Small intestine (tissue), 7 donors: ENCODE measurements at regions not wholly inside any gene's neighbourhood (a gene's known extent, or its start where the extent isn't known, plus 50 kb on each side); places are given as distances from the start of the nearest gene placed in this dataset.
A peak's percentile ranks its signal among the peaks of the same experiment; 100 is the strongest.

Source experiments
- DNase-seq, 2 donors: peaks; one replicate each; pipeline versions ENCODE4 v3.0.0 to v3.0.0-alpha.2; 2013
- FAIRE-seq: peaks from 2 replicates; lab custom pipeline; 2012; peaks lifted over from hg19 to GRCh38; lab: Jason Lieb, UNC
- H3K27ac ChIP-seq, 3 donors: one replicate each; pipeline ENCODE4 v1.5.1; 2013; ENCODE audit warnings: low read length in 2 of 3, mild to moderate bottlenecking in 2 of 3, control low read depth in 1 of 3, inconsistent platforms in 1 of 3, low read depth in 1 of 3, moderate library complexity in 1 of 3
- H3K27me3 ChIP-seq, 3 donors: one replicate each; pipeline ENCODE4 v1.6.1; 2013; ENCODE audit warnings: low read length in 3 of 3, inconsistent platforms in 1 of 3; ENCODE audit not compliant: control insufficient read depth in 3 of 3, insufficient read depth in 3 of 3
- H3K36me3 ChIP-seq, 3 donors: one replicate each; pipeline ENCODE4 v1.6.1; 2013; ENCODE audit warnings: low read length in 3 of 3, inconsistent platforms in 1 of 3, low read depth in 1 of 3, mild to moderate bottlenecking in 1 of 3, moderate library complexity in 1 of 3; ENCODE audit not compliant: control insufficient read depth in 3 of 3, insufficient read depth in 2 of 3
- H3K4me1 ChIP-seq, 3 donors: one replicate each; pipeline ENCODE4 v1.6.1; 2013; ENCODE audit warnings: low read length in 2 of 3, inconsistent platforms in 1 of 3, low read depth in 1 of 3, mild to moderate bottlenecking in 1 of 3, moderate library complexity in 1 of 3; ENCODE audit not compliant: control insufficient read depth in 3 of 3, insufficient read depth in 2 of 3
- H3K4me3 ChIP-seq, 3 donors: one replicate each; pipeline ENCODE4 v1.5.1; 2013; ENCODE audit warnings: low read length in 3 of 3, control low read depth in 1 of 3, inconsistent platforms in 1 of 3, low read depth in 1 of 3, mild to moderate bottlenecking in 1 of 3, moderate library complexity in 1 of 3
- H3K9me3 ChIP-seq, 2 donors: one replicate each; pipeline ENCODE4 v1.6.1; 2013; ENCODE audit warnings: low read depth in 1 of 2, low read length in 1 of 2; ENCODE audit not compliant: control insufficient read depth in 2 of 2, insufficient read depth in 1 of 2
- WGBS, 3 donors: extraction: QIAGEN DNeasy Blood & Tissue Kit; methylation state at CpG; one replicate each; pipeline ENCODE4 v1.1.7; 2013; 5-methylcytosine and 5-hydroxymethylcytosine counted together
- donor health status: healthy with polysubstance abuse.
- donor health status: control.
- donor health status: control.
- donor health status: Bipolar disorder and iron deficiency.
- donor health status: healthy.

- Histone ChIP-seq H3K27ac (peak overlapping the region in 1 of 3 donors; percentile 54), H3K4me1 (peaks cover 0 to 57% (median 3%) of the 10 kb centered on the region in 3 donors), H3K4me3 (no peak overlapping the region), H3K9me3 (peaks cover 0 to 5% of the 10 kb centered on the region in 2 donors), H3K27me3 (peaks cover 0 to 9% (median 0%) of the 10 kb centered on the region in 3 donors), H3K36me3 (peaks cover 0 to 3% (median 0%) of the 10 kb centered on the region in 3 donors)
- DNase-seq = peak; percentile 54 to 61
- WGBS, 3 donors = 32 to 60% (median 49%) methylated on average over 4 of the region's 4 CpGs
- no peak for FAIRE-seq
Observed at GRCh38 chr9:97747201-97747965, 50.2 kb upstream of the XPA start.

- H3K4me3 ChIP-seq = no peak overlapping the region
- peaks cover 0 to 9% (median 0%) of the 10 kb centered on the region in 3 donors for H3K27me3 ChIP-seq
- FAIRE-seq = no peak
- no peak overlapping the region for H3K27ac ChIP-seq
- no peaks in the 10 kb centered on the region for H3K9me3 ChIP-seq
- H3K4me1 ChIP-seq = peaks cover 0 to 64% (median 3%) of the 10 kb centered on the region in 3 donors
- no peaks in the 10 kb centered on the region for H3K36me3 ChIP-seq
- DNase-seq = no peak
- 31 to 74% (median 67%) methylated on average over 1 of the region's 1 CpG for WGBS, 3 donors
Observed at GRCh38 chr9:97748525-97748924, 51.4 kb upstream of the XPA start.

GRCh38 chr9:97749928-97750327 lies 52.8 kb upstream of the XPA start:
- FAIRE-seq = no peak
- Histone ChIP-seq H3K27me3 (peaks cover 0 to 8% (median 0%) of the 10 kb centered on the region in 3 donors), H3K4me3 (no peak overlapping the region), H3K36me3 (no peaks in the 10 kb centered on the region), H3K27ac (peak overlapping the region in 1 of 3 donors; percentile 56), H3K9me3 (peaks cover 0 to 8% of the 10 kb centered on the region in 2 donors), H3K4me1 (peaks cover 0 to 62% (median 3%) of the 10 kb centered on the region in 3 donors)
- 66 to 74% (median 72%) methylated on average over 3 of the region's 3 CpGs for WGBS, 3 donors
- DNase-seq = no peak

GRCh38 chr9:97751531-97751930 lies 54.4 kb upstream of the XPA start:
- DNase-seq (peak; percentile 80 to 82), FAIRE-seq (no peak)
- H3K27me3 ChIP-seq = peaks cover 0 to 4% (median 0%) of the 10 kb centered on the region in 3 donors
- peaks cover 0 to 8% of the 10 kb centered on the region in 2 donors for H3K9me3 ChIP-seq
- H3K36me3 ChIP-seq = no peaks in the 10 kb centered on the region
- peak overlapping the region in 1 of 3 donors; percentile 56 for H3K27ac ChIP-seq
- H3K4me1 ChIP-seq = peaks cover 0 to 58% (median 3%) of the 10 kb centered on the region in 3 donors
- peak overlapping the region in 1 of 3 donors; percentile 2 for H3K4me3 ChIP-seq

- WGBS, 3 donors = 88 to 95% (median 94%) methylated on average over 2 of the region's 2 CpGs
- DNase-seq = peak in 1 of 2 donors; percentile 41
- Histone ChIP-seq H3K4me1 (peaks cover 0 to 51% (median 2%) of the 10 kb centered on the region in 3 donors), H3K27me3 (peaks cover 0 to 2% (median 2%) of the 10 kb centered on the region in 3 donors), H3K27ac (peak overlapping the region in 1 of 3 donors; percentile 54), H3K36me3 (no peaks in the 10 kb centered on the region), H3K4me3 (no peak overlapping the region), H3K9me3 (peaks cover 0 to 8% of the 10 kb centered on the region in 2 donors)
- FAIRE-seq = no peak
Observed at GRCh38 chr9:97752274-97752673, 55.1 kb upstream of the XPA start.

- H3K36me3 ChIP-seq = no peaks in the 10 kb centered on the region
- H3K9me3 ChIP-seq = peaks cover 0 to 8% of the 10 kb centered on the region in 2 donors
- H3K27me3 ChIP-seq = peaks cover 0 to 2% (median 2%) of the 10 kb centered on the region in 3 donors
- FAIRE-seq (no peak), DNase-seq (no peak)
- no peak overlapping the region for H3K27ac ChIP-seq
- H3K4me3 ChIP-seq = no peak overlapping the region
- peaks cover 0 to 51% (median 0%) of the 10 kb centered on the region in 3 donors for H3K4me1 ChIP-seq
Observed at GRCh38 chr9:97753364-97753763, 56.2 kb upstream of the XPA start.

- Histone ChIP-seq H3K4me3 (no peak overlapping the region), H3K36me3 (no peaks in the 10 kb centered on the region), H3K9me3 (peaks cover 0 to 8% of the 10 kb centered on the region in 2 donors), H3K27me3 (peaks cover 0 to 2% (median 2%) of the 10 kb centered on the region in 3 donors), H3K27ac (no peak overlapping the region), H3K4me1 (peaks cover 0 to 51% (median 0%) of the 10 kb centered on the region in 3 donors)
- FAIRE-seq = no peak
- no peak for DNase-seq
- 76 to 86% (median 82%) methylated on average over 2 of the region's 2 CpGs for WGBS, 3 donors
Observed at GRCh38 chr9:97753975-97754374, 56.8 kb upstream of the XPA start.

- Histone ChIP-seq H3K36me3 (no peaks in the 10 kb centered on the region), H3K27me3 (peaks cover 0 to 2% (median 2%) of the 10 kb centered on the region in 3 donors), H3K4me1 (peaks cover 0 to 50% (median 3%) of the 10 kb centered on the region in 3 donors), H3K4me3 (no peak overlapping the region), H3K27ac (no peak overlapping the region), H3K9me3 (peaks cover 0 to 8% of the 10 kb centered on the region in 2 donors)
- FAIRE-seq (no peak), DNase-seq (no peak)
- 75 to 95% (median 91%) methylated on average over 4 of the region's 4 CpGs for WGBS, 3 donors
Observed at GRCh38 chr9:97755618-97756267, 58.6 kb upstream of the XPA start.
